CD4-positive, alpha-beta T cell treated with Interleukin-15 for 4 hours (primary cell): ENCODE measurements at regions not wholly inside any gene's neighbourhood (a gene's known extent, or its start where the extent isn't known, plus 50 kb on each side); places are given as distances from the start of the nearest gene placed in this dataset.

Source experiments
- DNase-seq: peaks from one replicate; pipeline ENCODE4 v3.0.0-alpha.2; 2020; ENCODE audit warnings: low spot score

- no peak for DNase-seq
These were observed 278.7 kb upstream of the KLHL1 start for GRCh38 chr13:70386919-70387318.

- no peak for DNase-seq
These were observed 277.6 kb upstream of the KLHL1 start for GRCh38 chr13:70385852-70386251.

GRCh38 chr13:70384156-70384555 is 275.9 kb upstream of the KLHL1 start:
- no peak for DNase-seq

- no peak for DNase-seq
These were observed 272.6 kb upstream of the KLHL1 start for GRCh38 chr13:70380809-70381208.

- DNase-seq, result no peak
These were observed 267.5 kb upstream of the KLHL1 start for GRCh38 chr13:70375718-70376117.

- DNase-seq, result no peak
These were observed 262.7 kb upstream of the KLHL1 start for GRCh38 chr13:70370924-70371323.

GRCh38 chr13:70366720-70367119 is 258.5 kb upstream of the KLHL1 start:
- no peak for DNase-seq

- DNase-seq, result no peak
These were observed 255.7 kb upstream of the KLHL1 start for GRCh38 chr13:70363991-70364390.

- DNase-seq, result no peak
These were observed 254.7 kb upstream of the KLHL1 start for GRCh38 chr13:70362820-70363570.

- no peak for DNase-seq
These were observed 248.8 kb upstream of the KLHL1 start for GRCh38 chr13:70357031-70357430.

- no peak for DNase-seq
These were observed 244.8 kb upstream of the KLHL1 start for GRCh38 chr13:70353096-70353495.

- DNase-seq, result no peak
These were observed 239.8 kb upstream of the KLHL1 start for GRCh38 chr13:70347947-70348620.

- no peak for DNase-seq
These were observed 231.5 kb upstream of the KLHL1 start for GRCh38 chr13:70339738-70340137.

- no peak for DNase-seq
These were observed 230.4 kb upstream of the KLHL1 start for GRCh38 chr13:70338609-70339008.

GRCh38 chr13:70336866-70337265 is 228.6 kb upstream of the KLHL1 start:
- no peak for DNase-seq

- DNase-seq, result no peak
These were observed 225.5 kb upstream of the KLHL1 start for GRCh38 chr13:70333752-70334151.

GRCh38 chr13:70330697-70331361 is 222.6 kb upstream of the KLHL1 start:
- no peak for DNase-seq

- DNase-seq, result no peak
These were observed 216.3 kb upstream of the KLHL1 start for GRCh38 chr13:70324519-70324918.

GRCh38 chr13:70311191-70311590 is 202.9 kb upstream of the KLHL1 start:
- DNase-seq, result no peak

GRCh38 chr13:70310396-70311119 is 202.3 kb upstream of the KLHL1 start:
- DNase-seq, result no peak

GRCh38 chr13:70297189-70297616 is 189.0 kb upstream of the KLHL1 start:
- DNase-seq, result no peak

GRCh38 chr13:70284371-70284770 is 176.1 kb upstream of the KLHL1 start:
- DNase-seq, result no peak

- no peak for DNase-seq
These were observed 167.6 kb upstream of the KLHL1 start for GRCh38 chr13:70275841-70276240.
